ENCODE measurements at regions not wholly inside any gene's neighbourhood (a gene's known extent, or its start where the extent isn't known, plus 50 kb on each side); places are given as distances from the start of the nearest gene placed in this dataset.

GRCh38 chr5:103498800-103499551, 63.6 kb downstream of the NUDT12 start:
- no peak for DNase-seq

GRCh38 chr5:103498211-103498610, 64.4 kb downstream of the NUDT12 start:
- no peak for DNase-seq

GRCh38 chr5:103497781-103498180, 64.8 kb downstream of the NUDT12 start:
- no peak for DNase-seq

- DNase-seq: no peak
Measured at GRCh38 chr5:103490030-103490739, 72.4 kb downstream of the NUDT12 start.

- DNase-seq: no peak
Measured at GRCh38 chr5:103489307-103489706, 73.3 kb downstream of the NUDT12 start.

- no peak for DNase-seq
Measured at GRCh38 chr5:103487822-103488493, 74.6 kb downstream of the NUDT12 start.

- no peak for DNase-seq
Measured at GRCh38 chr5:103487218-103487617, 75.4 kb downstream of the NUDT12 start.

- DNase-seq: no peak
Measured at GRCh38 chr5:103486739-103487138, 75.8 kb downstream of the NUDT12 start.

- DNase-seq: no peak
Measured at GRCh38 chr5:103480246-103480645, 82.3 kb downstream of the NUDT12 start.

GRCh38 chr5:103477678-103478077, 84.9 kb downstream of the NUDT12 start:
- DNase-seq: no peak

- DNase-seq: no peak
Measured at GRCh38 chr5:103476811-103477210, 85.8 kb downstream of the NUDT12 start.

GRCh38 chr5:103475629-103476240, 86.9 kb downstream of the NUDT12 start:
- DNase-seq: peak; percentile 73

GRCh38 chr5:103474677-103475076, 87.9 kb downstream of the NUDT12 start:
- no peak for DNase-seq

GRCh38 chr5:103473725-103474124, 88.9 kb downstream of the NUDT12 start:
- no peak for DNase-seq

- DNase-seq: no peak
Measured at GRCh38 chr5:103472830-103473229, 89.8 kb downstream of the NUDT12 start.

- DNase-seq: no peak
Measured at GRCh38 chr5:103472265-103472664, 90.3 kb downstream of the NUDT12 start.

- DNase-seq: no peak
Measured at GRCh38 chr5:103469288-103470040, 93.1 kb downstream of the NUDT12 start.

- no peak for DNase-seq
Measured at GRCh38 chr5:103467831-103468230, 94.8 kb downstream of the NUDT12 start.

- DNase-seq: peak; percentile 80
Measured at GRCh38 chr5:103466495-103466894, 96.1 kb downstream of the NUDT12 start.

- DNase-seq: no peak
Measured at GRCh38 chr5:103465891-103466290, 96.7 kb downstream of the NUDT12 start.

GRCh38 chr5:103464835-103465484, 97.6 kb downstream of the NUDT12 start:
- no peak for DNase-seq

GRCh38 chr5:103463261-103463660, 99.3 kb downstream of the NUDT12 start:
- no peak for DNase-seq

Measured in dermis blood vessel endothelial cell (primary cell).